ENCODE measurements at regions not wholly inside any gene's neighbourhood (a gene's known extent, or its start where the extent isn't known, plus 50 kb on each side); places are given as distances from the start of the nearest gene placed in this dataset.

- DNase-seq (ENCODE audit: low spot score), result no peak
These were observed 182.4 kb upstream of the CXXC4 start for GRCh38 chr4:104677116-104677515.

GRCh38 chr4:104682311-104682710 is 187.6 kb upstream of the CXXC4 start:
- no peak for DNase-seq (ENCODE audit: low spot score)

GRCh38 chr4:104693601-104694201 is 199.0 kb upstream of the CXXC4 start:
- DNase-seq (ENCODE audit: low spot score), result no peak

GRCh38 chr4:104716584-104716983 is 221.9 kb upstream of the CXXC4 start:
- no peak for DNase-seq (ENCODE audit: low spot score)

GRCh38 chr4:104719539-104720230 is 225.0 kb upstream of the CXXC4 start:
- DNase-seq (ENCODE audit: low spot score), result no peak

GRCh38 chr4:104722467-104722866 is 227.8 kb upstream of the CXXC4 start:
- DNase-seq (ENCODE audit: low spot score), result no peak

GRCh38 chr4:104726002-104726401 is 231.3 kb upstream of the CXXC4 start:
- no peak for DNase-seq (ENCODE audit: low spot score)

- no peak for DNase-seq (ENCODE audit: low spot score)
These were observed 232.9 kb upstream of the CXXC4 start for GRCh38 chr4:104727643-104728042.

- no peak for DNase-seq (ENCODE audit: low spot score)
These were observed 233.9 kb upstream of the CXXC4 start for GRCh38 chr4:104728380-104729122.

GRCh38 chr4:104732766-104733165 is 238.1 kb upstream of the CXXC4 start:
- no peak for DNase-seq (ENCODE audit: low spot score)

GRCh38 chr4:104735174-104735573 is 240.5 kb upstream of the CXXC4 start:
- no peak for DNase-seq (ENCODE audit: low spot score)

GRCh38 chr4:104740161-104740560 is 245.5 kb upstream of the CXXC4 start:
- DNase-seq (ENCODE audit: low spot score), result no peak

GRCh38 chr4:104743215-104743653 is 248.5 kb upstream of the CXXC4 start:
- no peak for DNase-seq (ENCODE audit: low spot score)

- DNase-seq (ENCODE audit: low spot score), result no peak
These were observed 252.9 kb upstream of the CXXC4 start for GRCh38 chr4:104747635-104748034.

GRCh38 chr4:104749062-104749461 is 254.4 kb upstream of the CXXC4 start:
- no peak for DNase-seq (ENCODE audit: low spot score)

GRCh38 chr4:104750008-104750407 is 255.3 kb upstream of the CXXC4 start:
- DNase-seq (ENCODE audit: low spot score), result no peak

GRCh38 chr4:104751468-104751867 is 256.8 kb upstream of the CXXC4 start:
- DNase-seq (ENCODE audit: low spot score), result no peak

- DNase-seq (ENCODE audit: low spot score), result no peak
These were observed 257.6 kb upstream of the CXXC4 start for GRCh38 chr4:104752337-104752736.

- DNase-seq (ENCODE audit: low spot score), result no peak
These were observed 262.1 kb upstream of the CXXC4 start for GRCh38 chr4:104756837-104757236.

GRCh38 chr4:104758574-104758973 is 263.9 kb upstream of the CXXC4 start:
- DNase-seq (ENCODE audit: low spot score), result no peak

- DNase-seq (ENCODE audit: low spot score), result no peak
These were observed 269.0 kb upstream of the CXXC4 start for GRCh38 chr4:104763554-104764222.

GRCh38 chr4:104766676-104767075 is 272.0 kb upstream of the CXXC4 start:
- DNase-seq (ENCODE audit: low spot score), result no peak

- DNase-seq (ENCODE audit: low spot score), result no peak
These were observed 278.2 kb upstream of the CXXC4 start for GRCh38 chr4:104772849-104773248.
